Brain microvascular endothelial cell (primary cell): ENCODE measurements at regions not wholly inside any gene's neighbourhood (a gene's known extent, or its start where the extent isn't known, plus 50 kb on each side); places are given as distances from the start of the nearest gene placed in this dataset.

ENCODE experiments used
- DNase-seq: peaks from one replicate; pipeline ENCODE4 v3.0.0-alpha.2; 2020
- H3K27ac ChIP-seq: fragments of 250-450 bp; sonication (Bioruptor Pico); 2 replicates; pipeline ENCODE4 v1.5.1; 2020; ENCODE audit warnings: mild to moderate bottlenecking, moderate library complexity
- H3K27me3 ChIP-seq: fragments of 250-450 bp; sonication (Bioruptor Pico); replicated peaks from 2 replicates; pipeline ENCODE4 v1.5.1; 2020; ENCODE audit warnings: mild to moderate bottlenecking
- H3K36me3 ChIP-seq: fragments of 250-450 bp; sonication (Bioruptor Pico); replicated peaks from 2 replicates; pipeline ENCODE4 v1.5.1; 2020; ENCODE audit warnings: mild to moderate bottlenecking
- H3K4me3 ChIP-seq: 2 replicates; pipeline ENCODE4 v1.5.1; 2011; ENCODE audit warnings: low read depth, mild to moderate bottlenecking, control low read depth, low read length, moderate library complexity
- CTCF ChIP-seq: IDR thresholded peaks from 2 replicates; pipeline ENCODE4 v1.5.1; 2011; ENCODE audit warnings: low read depth, mild to moderate bottlenecking, moderate library complexity, low read length, control low read depth, inconsistent platforms; ENCODE audit errors: missing control alignments
- in situ Hi-C: cut with HindIII; loops from 2 replicates; pipeline ENCODE4 v1.10.0; 2017; ENCODE audit warnings: low sequenced_read_pairs, low pct_ligation_motif_present

GRCh38 chr13:90857921-90858320 is 489.6 kb upstream of the MIR17HG start:
- DNase-seq = no peak
- in situ Hi-C loops = no loop called here
- H3K27me3 ChIP-seq = no peaks in the 10 kb centered on the region
- no peak for TF ChIP-seq CTCF
- no peak overlapping the region for H3K27ac ChIP-seq
- no peak overlapping the region for H3K4me3 ChIP-seq
- H3K36me3 ChIP-seq = no peaks in the 10 kb centered on the region

- no peak for TF ChIP-seq CTCF
- Histone ChIP-seq H3K27me3 (no peaks in the 10 kb centered on the region), H3K4me3 (no peak overlapping the region), H3K36me3 (no peaks in the 10 kb centered on the region), H3K27ac (no peak overlapping the region)
- in situ Hi-C loops = no loop called here
- no peak for DNase-seq
Observed at GRCh38 chr13:90866006-90866405, 481.5 kb upstream of the MIR17HG start.

DNA sequence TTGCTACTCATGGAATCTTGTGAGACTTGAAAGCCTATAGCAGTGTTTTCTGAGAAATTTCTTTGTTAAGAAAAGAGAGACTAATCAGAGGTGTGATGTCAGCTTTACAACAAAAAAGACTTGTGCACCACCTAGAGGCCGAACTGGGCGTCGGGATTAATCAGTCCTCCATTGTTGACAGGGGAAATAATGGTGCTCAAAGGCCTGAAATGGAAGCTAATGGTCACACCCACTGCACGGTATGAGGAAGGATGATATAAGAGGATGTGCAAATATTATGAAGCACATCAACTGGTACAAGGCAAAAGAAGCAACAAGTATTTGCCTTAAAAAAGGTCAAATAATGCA is 480.2 kb upstream of the MIR17HG start:
- no peak overlapping the region for H3K27ac ChIP-seq
- peak; percentile 81 for TF ChIP-seq CTCF
- H3K27me3 ChIP-seq = no peaks in the 10 kb centered on the region
- no peaks in the 10 kb centered on the region for H3K36me3 ChIP-seq
- peak; percentile 64 for DNase-seq
- in situ Hi-C loops = no loop called here
- H3K4me3 ChIP-seq = no peak overlapping the region

- peak; percentile 40 for DNase-seq
- in situ Hi-C loops = no loop called here
- H3K36me3 ChIP-seq = no peaks in the 10 kb centered on the region
- H3K27ac ChIP-seq = no peak overlapping the region
- H3K4me3 ChIP-seq = no peak overlapping the region
- TF ChIP-seq CTCF = peak; percentile 67
- no peaks in the 10 kb centered on the region for H3K27me3 ChIP-seq
Observed at GRCh38 chr13:90868321-90868920, 479.1 kb upstream of the MIR17HG start.

DNA sequence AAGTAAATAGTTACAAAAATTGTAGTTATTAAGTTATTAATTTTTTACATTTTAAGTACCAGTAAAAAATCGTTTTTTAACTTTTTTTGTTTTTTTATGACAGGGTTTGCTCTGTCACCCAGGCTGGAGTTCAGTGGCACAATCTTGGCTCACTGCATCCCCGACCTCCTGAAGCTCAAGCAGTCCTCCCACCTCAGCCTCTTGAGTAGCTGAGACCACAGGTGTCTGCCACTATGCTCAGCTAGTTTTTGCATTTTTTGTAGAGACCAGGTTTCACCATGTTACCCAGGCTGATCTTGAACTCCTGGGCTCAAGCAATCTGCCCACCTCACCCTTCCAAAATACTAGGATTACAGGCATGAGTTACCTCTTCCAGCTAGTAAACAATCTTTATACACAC is 477.9 kb upstream of the MIR17HG start:
- H3K27me3 ChIP-seq = no peaks in the 10 kb centered on the region
- no peak for DNase-seq
- in situ Hi-C loops = no loop called here
- H3K36me3 ChIP-seq = no peaks in the 10 kb centered on the region
- H3K4me3 ChIP-seq = no peak overlapping the region
- no peak for TF ChIP-seq CTCF
- no peak overlapping the region for H3K27ac ChIP-seq

- no peak overlapping the region for H3K4me3 ChIP-seq
- H3K36me3 ChIP-seq = no peaks in the 10 kb centered on the region
- TF ChIP-seq CTCF = no peak
- in situ Hi-C loops = no loop called here
- no peak for DNase-seq
- no peak overlapping the region for H3K27ac ChIP-seq
- no peaks in the 10 kb centered on the region for H3K27me3 ChIP-seq
Observed at GRCh38 chr13:90872491-90873025, 474.9 kb upstream of the MIR17HG start.
